ENCODE measurements at regions not wholly inside any gene's neighbourhood (a gene's known extent, or its start where the extent isn't known, plus 50 kb on each side); places are given as distances from the start of the nearest gene placed in this dataset.

DNA sequence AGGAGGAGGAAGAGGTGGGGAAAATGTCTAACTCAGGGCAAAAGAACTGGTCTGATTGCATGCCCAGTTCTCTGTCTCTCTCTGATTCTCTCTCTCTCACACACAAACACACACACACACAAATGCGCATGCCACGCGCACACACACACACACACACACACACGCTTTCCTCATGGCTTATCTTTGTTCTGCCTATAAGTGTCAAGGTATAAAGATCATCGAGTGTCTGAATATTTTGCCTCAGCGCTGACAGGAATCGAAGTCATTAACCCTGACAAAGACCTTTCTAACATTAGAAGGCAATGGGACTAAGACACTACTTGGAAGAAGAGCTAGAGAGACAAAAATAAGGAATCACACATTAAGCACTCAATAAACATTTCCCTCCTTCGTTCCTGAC, 497.1 kb upstream of the KLHL29 start:
- DNase-seq, result no peak

- DNase-seq, result no peak
Measured at GRCh38 chr2:22890132-22890531, 494.8 kb upstream of the KLHL29 start.

GRCh38 chr2:22893761-22894517, 491.0 kb upstream of the KLHL29 start:
- peak; percentile 4 for DNase-seq

DNA sequence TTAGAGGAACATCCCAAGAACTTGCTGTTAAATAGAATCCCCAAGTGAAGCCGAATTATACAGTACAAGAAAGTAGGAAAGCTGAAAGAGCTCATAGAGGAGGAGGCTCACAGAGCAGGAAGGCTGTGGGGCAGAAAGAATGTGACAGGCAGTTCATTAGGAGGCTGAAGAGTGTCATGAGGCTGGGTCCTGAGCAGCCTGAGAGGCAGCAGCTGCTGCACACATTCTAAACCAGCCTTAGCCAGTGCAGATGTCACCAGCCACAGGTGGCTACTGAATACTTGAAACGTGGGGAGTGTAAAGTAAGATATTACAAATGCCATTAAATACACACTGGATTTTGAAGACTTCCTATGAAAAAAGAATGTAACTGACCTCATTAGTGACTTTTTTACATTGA, 490.2 kb upstream of the KLHL29 start:
- DNase-seq, result no peak

DNA sequence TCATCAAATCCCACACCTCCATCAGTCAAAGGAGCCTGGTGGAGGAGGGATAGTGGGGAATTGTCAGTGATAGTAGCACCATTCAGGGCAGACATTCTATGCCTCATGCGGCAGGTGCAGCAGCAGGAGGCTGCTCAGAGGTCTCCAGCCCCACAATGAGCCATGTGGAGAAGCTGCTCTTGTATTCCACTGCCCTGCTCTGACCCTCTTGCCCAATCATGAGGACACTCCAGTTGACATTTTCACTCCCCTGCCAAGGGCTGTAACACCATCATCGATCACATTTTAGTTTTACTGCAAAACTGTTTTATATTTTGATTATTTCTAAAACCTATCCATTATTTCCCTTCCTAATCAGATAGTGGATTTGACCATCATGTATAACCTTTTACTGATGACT, 487.6 kb upstream of the KLHL29 start:
- no peak for DNase-seq

- no peak for DNase-seq
Measured at GRCh38 chr2:22900674-22901073, 484.3 kb upstream of the KLHL29 start.

DNA sequence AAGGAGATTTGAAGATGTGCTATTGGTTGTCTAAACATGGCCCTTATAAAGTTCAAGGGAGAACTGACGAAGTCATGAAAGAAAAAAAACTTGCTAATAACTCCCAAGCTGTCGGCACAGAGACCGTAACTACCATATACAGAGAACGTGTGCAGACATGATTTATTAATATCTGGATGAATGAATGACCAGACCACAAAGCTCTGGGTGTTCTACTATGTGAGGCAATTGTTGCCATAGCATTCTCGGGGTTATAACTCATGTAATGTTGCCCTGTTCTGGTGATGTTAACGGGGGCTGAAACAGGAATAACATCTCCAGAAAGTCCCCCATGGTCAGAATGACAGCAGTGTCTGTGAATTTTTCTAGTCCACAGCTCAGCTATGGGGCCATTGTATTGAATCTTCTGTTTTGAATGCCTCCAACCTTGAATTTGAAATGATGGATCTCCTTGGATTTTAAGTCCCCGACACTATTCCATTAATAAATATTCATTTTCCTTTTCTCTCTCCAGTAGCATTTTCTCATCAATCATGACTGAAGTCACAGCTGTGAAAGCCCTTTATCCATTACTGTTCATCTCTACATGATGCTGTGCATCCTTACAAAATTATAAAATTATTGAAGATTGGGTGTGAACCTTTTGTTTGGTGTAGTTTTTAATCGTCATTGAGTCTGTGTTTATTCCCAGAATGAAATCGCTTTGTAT, 483.4 kb upstream of the KLHL29 start:
- DNase-seq, result no peak

DNA sequence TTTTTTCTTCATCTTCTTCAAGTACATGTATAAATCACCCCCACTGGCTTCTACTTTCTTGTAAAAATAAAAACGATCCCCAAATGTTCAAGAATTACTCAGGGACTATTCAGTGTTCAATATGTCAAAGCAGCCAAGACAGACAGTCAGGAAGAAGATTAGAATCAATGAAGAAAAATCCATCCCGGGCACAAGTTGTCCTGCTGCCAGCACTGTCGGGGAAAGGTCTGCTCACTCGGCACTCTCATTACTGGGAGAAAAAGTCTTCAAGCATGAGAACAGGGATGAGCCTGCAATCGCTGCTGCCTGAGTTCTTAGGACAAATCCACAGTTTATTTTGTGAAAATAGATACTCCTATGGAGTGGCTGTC, 482.8 kb upstream of the KLHL29 start:
- no peak for DNase-seq

DNA sequence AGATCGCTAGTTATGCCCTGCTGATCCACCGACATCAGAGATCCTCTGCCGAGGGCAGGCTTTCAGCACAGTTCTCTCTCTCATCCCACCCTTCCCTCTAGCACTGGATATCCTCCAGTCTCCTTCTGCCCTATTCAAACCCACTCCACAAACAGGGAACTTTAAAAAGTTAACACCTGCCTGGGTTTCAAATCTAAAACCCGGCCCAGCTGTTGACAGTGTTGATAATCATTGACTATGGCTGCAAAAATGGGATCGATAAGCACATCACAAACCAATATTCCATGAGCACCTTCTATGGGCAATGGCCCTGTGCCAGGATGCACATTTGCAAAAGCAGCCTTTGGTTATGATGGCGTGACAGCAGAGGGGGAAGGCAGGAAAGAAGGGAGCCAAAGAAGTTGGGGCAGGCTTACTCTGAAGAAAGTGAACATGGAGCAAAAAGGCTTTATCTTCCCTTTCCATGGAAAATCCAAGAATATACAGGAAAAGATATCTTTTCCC, 482.3 kb upstream of the KLHL29 start:
- DNase-seq, result no peak

GRCh38 chr2:22903616-22904015, 481.4 kb upstream of the KLHL29 start:
- no peak for DNase-seq

- DNase-seq, result peak; percentile 5
Measured at GRCh38 chr2:22904126-22904684, 480.8 kb upstream of the KLHL29 start.

DNA sequence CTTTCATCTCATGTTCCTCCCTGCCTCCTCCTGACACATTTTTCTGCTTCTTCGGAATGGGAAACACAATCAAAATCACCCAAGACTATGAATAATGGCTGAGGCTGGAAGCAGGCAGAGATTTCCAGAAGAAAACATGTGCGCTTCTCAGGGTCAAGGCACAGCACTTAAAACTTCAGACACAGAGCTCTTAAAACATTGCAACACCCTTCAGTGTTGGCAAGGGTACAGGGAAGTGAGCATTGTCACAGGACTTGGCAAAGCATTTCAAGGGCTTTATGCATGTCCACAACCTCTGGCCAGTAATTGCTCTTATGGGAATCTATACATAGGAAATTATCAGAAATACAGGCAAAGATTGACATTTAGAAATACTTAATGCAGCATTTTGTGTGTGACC, 477.6 kb upstream of the KLHL29 start:
- DNase-seq, result no peak

DNA sequence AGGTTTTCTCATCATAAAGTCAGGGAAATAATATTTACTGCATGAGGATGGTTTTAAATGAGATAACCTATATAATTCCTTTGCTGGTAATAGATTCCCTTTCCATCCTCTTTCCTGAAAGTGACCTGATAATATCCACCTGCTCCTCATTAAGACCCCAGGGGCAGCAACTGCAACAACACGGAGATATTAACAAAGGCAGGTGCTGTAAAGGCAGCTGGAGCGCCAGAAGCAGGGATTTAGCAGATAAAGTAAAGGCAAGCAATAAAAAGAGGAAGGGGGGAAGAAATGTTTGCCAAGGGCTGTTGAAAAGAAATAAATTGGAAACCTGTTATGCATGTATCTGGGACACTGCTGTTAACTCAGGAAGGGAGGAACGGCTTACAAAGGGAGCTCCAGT, 472.6 kb upstream of the KLHL29 start:
- no peak for DNase-seq

DNA sequence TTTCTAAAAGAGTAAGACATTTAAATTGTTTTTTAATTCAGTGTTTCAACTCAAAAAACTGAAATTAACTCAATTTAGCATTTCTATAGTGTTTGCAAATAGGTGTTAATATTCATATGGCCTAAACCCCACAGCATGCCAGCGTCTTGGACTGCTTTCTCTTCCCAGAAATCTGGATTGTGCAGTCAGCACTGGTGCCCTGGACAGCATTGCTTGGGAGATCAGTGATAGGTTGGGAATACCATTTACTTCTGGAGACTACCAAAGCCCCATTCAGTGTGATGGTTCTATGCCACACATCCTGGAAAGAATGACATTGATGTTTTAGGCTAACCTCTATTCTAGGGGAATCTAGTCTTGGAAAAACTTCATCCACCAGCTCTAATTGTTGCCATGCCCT, 455.0 kb upstream of the KLHL29 start:
- no peak for DNase-seq

GRCh38 chr2:22930781-22931180, 454.2 kb upstream of the KLHL29 start:
- no peak for DNase-seq

- DNase-seq, result no peak
Measured at GRCh38 chr2:22932288-22932687, 452.7 kb upstream of the KLHL29 start.

GRCh38 chr2:22934747-22935146, 450.2 kb upstream of the KLHL29 start:
- no peak for DNase-seq

DNA sequence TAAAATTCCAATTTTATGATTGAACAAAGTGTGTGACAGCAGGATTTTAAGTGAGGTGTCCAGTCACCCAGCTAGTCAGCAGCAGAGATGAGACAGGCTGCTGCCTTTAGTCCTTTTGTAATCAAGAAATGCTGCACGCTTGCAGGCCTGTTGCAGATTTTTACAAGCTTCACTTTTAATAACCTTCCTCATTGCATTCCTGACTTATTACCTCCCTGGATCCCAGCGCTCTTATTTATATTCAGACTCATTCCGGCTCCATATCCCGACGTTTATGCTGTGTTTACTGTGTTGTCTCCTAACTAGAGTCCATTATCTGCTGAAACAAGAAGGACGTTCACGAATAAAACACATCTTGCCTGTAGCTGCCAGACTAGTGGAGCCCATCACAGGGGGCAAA, 442.5 kb upstream of the KLHL29 start:
- DNase-seq, result no peak

DNA sequence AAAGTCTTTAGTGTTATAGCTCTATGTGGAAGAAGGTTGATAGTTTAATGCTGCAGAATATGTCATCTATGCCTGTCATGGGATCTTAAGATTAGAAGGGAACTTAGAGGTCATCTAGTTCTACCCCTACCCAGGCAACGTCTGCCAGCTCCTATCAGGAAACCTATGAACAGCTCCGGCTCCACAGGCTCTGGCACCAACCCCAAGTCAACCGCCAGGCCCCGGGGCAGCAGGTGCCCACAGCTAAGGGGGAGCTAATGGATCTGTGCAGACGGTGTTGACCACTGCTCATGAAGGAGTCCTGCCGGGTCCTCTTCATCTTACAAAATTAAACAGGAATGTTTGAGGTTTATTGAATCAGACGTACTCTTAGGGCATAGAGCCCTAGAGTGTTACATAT, 440.8 kb upstream of the KLHL29 start:
- no peak for DNase-seq

GRCh38 chr2:22946553-22946952, 438.4 kb upstream of the KLHL29 start:
- DNase-seq, result no peak

DNA sequence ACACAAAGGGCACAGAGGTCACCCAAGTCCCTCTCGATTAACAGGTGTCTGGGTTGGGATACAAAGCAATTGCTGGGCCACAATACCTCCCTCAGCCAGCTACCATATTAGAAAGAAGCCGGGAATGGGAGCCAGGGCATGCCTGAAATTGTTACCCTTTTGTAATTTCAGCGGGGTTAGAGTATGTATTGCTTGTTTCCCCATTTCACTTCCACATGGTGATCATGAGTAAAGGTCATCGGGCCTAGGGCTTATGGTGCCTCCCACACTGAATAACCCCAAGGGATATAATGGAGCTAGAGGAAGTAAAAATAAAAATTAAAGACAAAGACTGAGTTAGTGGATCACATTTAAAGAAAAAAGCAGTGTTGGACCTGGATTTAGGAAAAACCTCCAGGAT, 437.2 kb upstream of the KLHL29 start:
- DNase-seq, result no peak

DNA sequence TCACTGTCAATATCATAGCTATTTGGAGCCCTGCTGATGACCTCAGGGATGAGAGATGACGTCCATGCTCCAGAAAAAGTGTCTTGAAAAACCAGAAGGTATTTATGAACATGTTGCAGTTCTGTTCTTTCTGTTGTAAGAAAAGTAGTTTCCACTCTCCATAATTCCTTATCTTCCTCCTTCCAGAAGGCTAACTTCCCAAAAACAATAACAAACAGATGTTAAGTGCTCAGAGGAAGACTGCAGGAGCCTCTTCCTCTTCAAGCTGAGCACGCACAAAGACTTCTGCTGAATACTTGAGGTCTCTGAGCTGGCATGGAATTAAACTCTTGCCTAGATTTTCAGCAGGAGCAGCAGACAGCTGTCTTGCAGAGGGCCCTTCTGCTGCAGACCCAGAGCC, 434.5 kb upstream of the KLHL29 start:
- no peak for DNase-seq

DNA sequence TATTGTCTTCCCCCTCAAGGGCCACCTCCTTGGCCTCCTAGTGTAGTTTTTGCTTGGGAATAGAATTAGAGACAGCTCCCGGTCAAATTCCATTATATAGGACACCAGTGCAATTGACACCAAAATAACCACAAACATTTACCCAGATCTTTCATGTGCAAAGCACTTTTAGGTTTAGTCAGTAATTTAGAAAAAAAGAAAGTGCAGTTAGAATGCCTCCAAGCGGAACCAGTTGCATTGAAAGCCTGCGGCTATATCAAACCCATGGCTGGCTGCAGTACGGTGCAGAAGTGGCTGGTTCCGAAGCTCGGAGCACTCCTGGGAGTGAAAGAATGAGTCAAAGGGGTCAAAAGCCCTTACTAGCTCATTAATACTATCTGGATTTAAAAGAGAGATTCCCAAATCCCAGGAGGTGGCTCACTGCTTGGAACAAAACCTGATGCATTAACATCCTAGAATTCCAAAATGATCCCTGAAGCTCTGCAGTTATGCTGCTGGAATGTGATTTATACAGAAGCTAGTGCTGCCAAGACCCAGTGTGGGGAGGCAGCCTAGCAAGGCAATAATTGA, 432.2 kb upstream of the KLHL29 start:
- no peak for DNase-seq

DNA sequence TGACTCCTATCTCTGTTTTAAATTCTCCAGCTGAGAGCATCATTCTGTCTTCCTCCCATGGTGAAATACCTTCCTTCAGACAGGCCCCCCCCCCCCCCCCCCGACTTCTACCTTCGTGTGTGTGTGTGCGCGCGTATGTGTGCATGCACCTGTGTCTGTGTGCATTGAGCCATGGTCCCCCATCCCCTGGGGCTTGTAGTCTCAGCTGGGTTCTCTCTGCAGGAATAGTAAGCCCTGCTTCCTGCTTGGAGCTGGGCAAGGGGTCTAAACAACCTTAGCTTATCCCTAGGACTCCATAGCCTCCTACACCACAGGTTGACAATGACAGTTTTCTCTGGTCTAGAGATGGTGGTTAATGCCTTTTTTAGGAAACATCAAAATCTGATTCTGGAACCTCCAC, 427.5 kb upstream of the KLHL29 start:
- DNase-seq, result no peak

All from fibroblast of skin of right quadriceps (primary cell).